CD4-positive, alpha-beta T cell (primary cell): ENCODE measurements at regions not wholly inside any gene's neighbourhood (a gene's known extent, or its start where the extent isn't known, plus 50 kb on each side); places are given as distances from the start of the nearest gene placed in this dataset.

ENCODE experiments used
- ATAC-seq: fragments of 200-7000 bp; cut with Tn5 transposase; one replicate; pipeline ENCODE4 v1.10.0; 2022; ENCODE audit warnings: mild to moderate bottlenecking; ENCODE audit not compliant: poor library complexity
- CTCF ChIA-PET: fragments of 350-600 bp; sonication (Branson Sonifier 250); formaldehyde crosslinking; loops from one replicate; lab custom pipeline; 2021; ENCODE audit warnings: antibody characterized with exemption, inconsistent platforms; lab: Charles Lee
- POLR2A ChIA-PET: fragments of 350-600 bp; sonication (Branson Sonifier 250); formaldehyde crosslinking; loops from one replicate; lab custom pipeline; 2021; ENCODE audit warnings: antibody characterized with exemption, inconsistent platforms; lab: Charles Lee
- DNase-seq, 14 experiments: peaks; one replicate each; pipeline ENCODE4 v3.0.0-alpha.2; 2013 to 2020; ENCODE audit warnings: mixed read lengths in 2 of 14
- H3K27ac ChIP-seq, 2 donors: one replicate each; pipeline versions ENCODE4 v1.5.1 to v1.7.0; 2013; ENCODE audit warnings: low read length in 2 of 2, low read depth in 1 of 2, mild to moderate bottlenecking in 1 of 2
- H3K27me3 ChIP-seq, 2 experiments: 1 replicate in 1 of 2; 2 replicates in 1 of 2; pipeline versions ENCODE4 v1.6.1 to v1.7.0; 2013; ENCODE audit warnings: low read length in 2 of 2, control low read depth in 1 of 2, mild to moderate bottlenecking in 1 of 2, moderate library complexity in 1 of 2; ENCODE audit not compliant: insufficient read depth in 2 of 2, control insufficient read depth in 1 of 2
- H3K36me3 ChIP-seq: one replicate; pipeline ENCODE4 v1.6.1; 2013; ENCODE audit warnings: low read length, control low read depth; ENCODE audit not compliant: insufficient read depth
- H3K4me1 ChIP-seq: one replicate; pipeline ENCODE4 v1.6.1; 2013; ENCODE audit warnings: low read length, control low read depth; ENCODE audit not compliant: insufficient read depth
- H3K4me3 ChIP-seq: one replicate; pipeline ENCODE4 v1.5.1; 2013; ENCODE audit warnings: mild to moderate bottlenecking, low read length, moderate library complexity
- H3K9me3 ChIP-seq, 2 experiments: 1 replicate in 1 of 2; 2 replicates in 1 of 2; pipeline versions ENCODE4 v1.6.1 to v1.7.0; 2013; ENCODE audit warnings: low read length in 2 of 2, mild to moderate bottlenecking in 2 of 2, control low read depth in 1 of 2, moderate library complexity in 1 of 2; ENCODE audit not compliant: control insufficient read depth in 1 of 2, insufficient read depth in 1 of 2
- H3K27ac Mint-ChIP-seq: one replicate; pipeline ENCODE4 v1.8.0; 2020; ENCODE audit warnings: mixed read lengths
- H3K27me3 Mint-ChIP-seq: one replicate; pipeline ENCODE4 v1.8.0; 2021; ENCODE audit warnings: mixed read lengths
- H3K36me3 Mint-ChIP-seq: one replicate; pipeline ENCODE4 v1.8.0; 2021; ENCODE audit warnings: low read depth, mixed read lengths
- H3K4me1 Mint-ChIP-seq: one replicate; pipeline ENCODE4 v1.8.0; 2021; ENCODE audit warnings: low read depth, mixed read lengths
- H3K4me3 Mint-ChIP-seq: one replicate; pipeline ENCODE4 v1.8.0; 2020; ENCODE audit warnings: mild to moderate bottlenecking, mixed read lengths
- H3K9me3 Mint-ChIP-seq: one replicate; pipeline ENCODE4 v1.8.0; 2020; ENCODE audit warnings: mixed read lengths
- CTCF ChIP-seq: fragments of 200-600 bp; IDR thresholded peaks from one replicate; pipeline ENCODE4 v1.8.0; 2022; ENCODE audit warnings: antibody characterized with exemption, mild to moderate bottlenecking
- intact Hi-C, 2 experiments: fragments of 100-400 bp; cut with DNase I in 1 of 2; cut with micrococcal nuclease in 1 of 2; formaldehyde crosslinking; loops; one replicate each; pipeline versions ENCODE4 v1.15.1 to v1.9.0; 2023 to 2025; cut with DNase I, micrococcal nuclease

GRCh38 chr11:122177238-122177637 is 61.2 kb upstream of the BLID start:
- H3K4me1 Mint-ChIP-seq: no peaks in the 10 kb centered on the region
- no peaks in the 10 kb centered on the region for H3K36me3 ChIP-seq
- no peaks in the 10 kb centered on the region for H3K9me3 Mint-ChIP-seq
- no peak overlapping the region for H3K27ac Mint-ChIP-seq
- ATAC-seq (no peak), DNase-seq (no peak)
- H3K9me3 ChIP-seq: no peaks in the 10 kb centered on the region
- no peak overlapping the region for H3K4me3 ChIP-seq
- ChIA-PET CTCF (no interaction called here), POLR2A (no interaction called here)
- TF ChIP-seq CTCF: no peak
- no peak overlapping the region for H3K4me3 Mint-ChIP-seq
- no peaks in the 10 kb centered on the region for H3K27me3 ChIP-seq
- no peaks in the 10 kb centered on the region for H3K36me3 Mint-ChIP-seq
- H3K27me3 Mint-ChIP-seq: peaks cover 7% of the 10 kb centered on the region
- no peak overlapping the region for H3K27ac ChIP-seq
- H3K4me1 ChIP-seq: no peaks in the 10 kb centered on the region
- intact Hi-C loops: no loop called here

- Mint-ChIP-seq H3K27ac (no peak overlapping the region), H3K4me1 (no peaks in the 10 kb centered on the region), H3K4me3 (no peak overlapping the region), H3K27me3 (peaks cover 7% of the 10 kb centered on the region), H3K9me3 (no peaks in the 10 kb centered on the region), H3K36me3 (no peaks in the 10 kb centered on the region)
- no peaks in the 10 kb centered on the region for H3K4me1 ChIP-seq
- ATAC-seq (no peak), DNase-seq (no peak)
- no peaks in the 10 kb centered on the region for H3K9me3 ChIP-seq
- no peak for TF ChIP-seq CTCF
- H3K4me3 ChIP-seq: no peak overlapping the region
- H3K27me3 ChIP-seq: no peaks in the 10 kb centered on the region
- ChIA-PET POLR2A (no interaction called here), CTCF (no interaction called here)
- intact Hi-C loops: no loop called here
- H3K27ac ChIP-seq: no peak overlapping the region
- no peaks in the 10 kb centered on the region for H3K36me3 ChIP-seq
These were observed 60.6 kb upstream of the BLID start for GRCh38 chr11:122176651-122177050.

GRCh38 chr11:122175306-122175705 is 59.3 kb upstream of the BLID start:
- intact Hi-C loops: no loop called here
- no peaks in the 10 kb centered on the region for H3K36me3 ChIP-seq
- Mint-ChIP-seq H3K27me3 (peaks cover 7% of the 10 kb centered on the region), H3K36me3 (no peaks in the 10 kb centered on the region), H3K4me3 (no peak overlapping the region), H3K27ac (no peak overlapping the region), H3K4me1 (no peaks in the 10 kb centered on the region), H3K9me3 (no peaks in the 10 kb centered on the region)
- ChIA-PET CTCF (no interaction called here), POLR2A (no interaction called here)
- H3K4me3 ChIP-seq: no peak overlapping the region
- TF ChIP-seq CTCF: no peak
- H3K27me3 ChIP-seq: no peaks in the 10 kb centered on the region
- H3K9me3 ChIP-seq: no peaks in the 10 kb centered on the region
- ATAC-seq (no peak), DNase-seq (no peak)
- no peak overlapping the region for H3K27ac ChIP-seq
- no peaks in the 10 kb centered on the region for H3K4me1 ChIP-seq
